Retina (tissue), 1 donor: ENCODE measurements at regions not wholly inside any gene's neighbourhood (a gene's known extent, or its start where the extent isn't known, plus 50 kb on each side); places are given as distances from the start of the nearest gene placed in this dataset.

ENCODE experiments used
- DNase-seq: peaks from one replicate; pipeline ENCODE4 v3.0.0-alpha.2; 2016

GRCh38 chr13:72093262-72093661 lies 226.3 kb upstream of the DACH1 start:
- DNase-seq = no peak

GRCh38 chr13:72074663-72075062 lies 207.7 kb upstream of the DACH1 start:
- no peak for DNase-seq

GRCh38 chr13:72072261-72072660 lies 205.3 kb upstream of the DACH1 start:
- DNase-seq = peak; percentile 25

- DNase-seq = no peak
Observed at GRCh38 chr13:72071713-72072112, 204.7 kb upstream of the DACH1 start.

- no peak for DNase-seq
Observed at GRCh38 chr13:72062566-72062965, 195.6 kb upstream of the DACH1 start.

- DNase-seq = no peak
Observed at GRCh38 chr13:72061613-72062012, 194.6 kb upstream of the DACH1 start.

GRCh38 chr13:72050251-72050650 lies 183.2 kb upstream of the DACH1 start:
- DNase-seq = no peak

- DNase-seq = no peak
Observed at GRCh38 chr13:72043366-72043765, 176.4 kb upstream of the DACH1 start.

- DNase-seq = no peak
Observed at GRCh38 chr13:72041165-72041564, 174.2 kb upstream of the DACH1 start.

GRCh38 chr13:72039126-72039525 lies 172.1 kb upstream of the DACH1 start:
- DNase-seq = no peak

GRCh38 chr13:72029981-72030380 lies 163.0 kb upstream of the DACH1 start:
- DNase-seq = no peak

- DNase-seq = no peak
Observed at GRCh38 chr13:72025836-72026235, 158.8 kb upstream of the DACH1 start.

- no peak for DNase-seq
Observed at GRCh38 chr13:72023895-72024294, 156.9 kb upstream of the DACH1 start.

- DNase-seq = no peak
Observed at GRCh38 chr13:72005455-72005854, 138.5 kb upstream of the DACH1 start.

- no peak for DNase-seq
Observed at GRCh38 chr13:72004784-72005374, 137.9 kb upstream of the DACH1 start.

GRCh38 chr13:72004246-72004645 lies 137.2 kb upstream of the DACH1 start:
- no peak for DNase-seq

- DNase-seq = no peak
Observed at GRCh38 chr13:71998223-71998622, 131.2 kb upstream of the DACH1 start.

- no peak for DNase-seq
Observed at GRCh38 chr13:71979616-71980015, 112.6 kb upstream of the DACH1 start.

GRCh38 chr13:71977028-71977427 lies 110.0 kb upstream of the DACH1 start:
- DNase-seq = no peak

GRCh38 chr13:71967990-71968389 lies 101.0 kb upstream of the DACH1 start:
- no peak for DNase-seq

- no peak for DNase-seq
Observed at GRCh38 chr13:71964491-71965100, 97.6 kb upstream of the DACH1 start.

GRCh38 chr13:71962735-71963134 lies 95.7 kb upstream of the DACH1 start:
- DNase-seq = no peak

- DNase-seq = no peak
Observed at GRCh38 chr13:71962126-71962525, 95.1 kb upstream of the DACH1 start.

- DNase-seq = no peak
Observed at GRCh38 chr13:71949441-71949840, 82.4 kb upstream of the DACH1 start.

- DNase-seq = no peak
Observed at GRCh38 chr13:71939186-71939585, 72.2 kb upstream of the DACH1 start.
